ENCODE measurements at regions not wholly inside any gene's neighbourhood (a gene's known extent, or its start where the extent isn't known, plus 50 kb on each side); places are given as distances from the start of the nearest gene placed in this dataset.
"Not testable (repeated sequence)": the region's sequence is repeated elsewhere in the genome, so short reads cannot be mapped to it uniquely, and the experiment has no call there.

DNA sequence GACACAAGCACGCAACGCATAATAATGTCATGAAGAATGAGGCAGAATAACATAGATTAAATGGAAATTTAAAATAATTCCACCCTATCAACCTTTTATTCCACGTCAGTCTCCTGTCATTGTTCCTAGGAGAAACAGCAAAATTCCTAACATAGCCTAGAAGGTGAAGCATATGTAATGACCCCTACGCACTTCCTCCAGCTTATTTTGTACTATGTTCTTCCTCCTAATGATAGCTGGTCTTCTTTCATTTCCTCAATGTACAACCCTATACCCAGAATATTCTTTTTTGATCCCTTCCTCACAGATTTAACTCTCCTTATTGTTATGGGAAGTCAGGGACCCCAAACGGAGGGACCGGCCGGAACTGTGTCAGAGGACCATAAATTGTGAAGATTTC lies 122.0 kb upstream of the CARMIL1 start:
- TF ChIP-seq, protein P1, sequence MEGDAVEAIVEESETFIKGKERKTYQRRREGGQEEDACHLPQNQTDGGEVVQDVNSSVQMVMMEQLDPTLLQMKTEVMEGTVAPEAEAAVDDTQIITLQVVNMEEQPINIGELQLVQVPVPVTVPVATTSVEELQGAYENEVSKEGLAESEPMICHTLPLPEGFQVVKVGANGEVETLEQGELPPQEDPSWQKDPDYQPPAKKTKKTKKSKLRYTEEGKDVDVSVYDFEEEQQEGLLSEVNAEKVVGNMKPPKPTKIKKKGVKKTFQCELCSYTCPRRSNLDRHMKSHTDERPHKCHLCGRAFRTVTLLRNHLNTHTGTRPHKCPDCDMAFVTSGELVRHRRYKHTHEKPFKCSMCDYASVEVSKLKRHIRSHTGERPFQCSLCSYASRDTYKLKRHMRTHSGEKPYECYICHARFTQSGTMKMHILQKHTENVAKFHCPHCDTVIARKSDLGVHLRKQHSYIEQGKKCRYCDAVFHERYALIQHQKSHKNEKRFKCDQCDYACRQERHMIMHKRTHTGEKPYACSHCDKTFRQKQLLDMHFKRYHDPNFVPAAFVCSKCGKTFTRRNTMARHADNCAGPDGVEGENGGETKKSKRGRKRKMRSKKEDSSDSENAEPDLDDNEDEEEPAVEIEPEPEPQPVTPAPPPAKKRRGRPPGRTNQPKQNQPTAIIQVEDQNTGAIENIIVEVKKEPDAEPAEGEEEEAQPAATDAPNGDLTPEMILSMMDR (IDR thresholded peaks at IDR 0.05): no peak
- Mint-ChIP-seq H3K36me3 (ENCODE audit: low read depth) (peaks cover 5% of the 10 kb centered on the region), H3K27me3 (peaks cover 5% of the 10 kb centered on the region), H3K4me3 (no peak overlapping the region), H3K27ac (no peak overlapping the region), H3K4me1 (ENCODE audit: low read depth) (no peaks in the 10 kb centered on the region), H3K9me3 (peaks cover 10% of the 10 kb centered on the region)
- ChIA-PET CTCF (no interaction called here), POLR2A (no interaction called here)
- Histone ChIP-seq H3K36me3 (ENCODE audit: insufficient read depth, low read length) (no peaks in the 10 kb centered on the region), H3K27ac (ENCODE audit: low read depth in 1 of 2, low read length in 2 of 2) (no peak overlapping the region), H3K4me3 (ENCODE audit: low read length) (no peak overlapping the region), H3K27me3 (ENCODE audit: control insufficient read depth in 1 of 2, insufficient read depth in 2 of 2, low read length in 2 of 2) (no peaks in the 10 kb centered on the region), H3K4me1 (ENCODE audit: insufficient read depth, low read length) (no peaks in the 10 kb centered on the region), H3K9me3 (ENCODE audit: control insufficient read depth in 1 of 2, insufficient read depth in 1 of 2, low read length in 2 of 2) (peaks cover 9 to 17% of the 10 kb centered on the region in 2 experiments)
- intact Hi-C loops (cut with DNase I, micrococcal nuclease): no loop called here
- DNase-seq (no peak), ATAC-seq (ENCODE audit: poor library complexity) (no peak)

DNA sequence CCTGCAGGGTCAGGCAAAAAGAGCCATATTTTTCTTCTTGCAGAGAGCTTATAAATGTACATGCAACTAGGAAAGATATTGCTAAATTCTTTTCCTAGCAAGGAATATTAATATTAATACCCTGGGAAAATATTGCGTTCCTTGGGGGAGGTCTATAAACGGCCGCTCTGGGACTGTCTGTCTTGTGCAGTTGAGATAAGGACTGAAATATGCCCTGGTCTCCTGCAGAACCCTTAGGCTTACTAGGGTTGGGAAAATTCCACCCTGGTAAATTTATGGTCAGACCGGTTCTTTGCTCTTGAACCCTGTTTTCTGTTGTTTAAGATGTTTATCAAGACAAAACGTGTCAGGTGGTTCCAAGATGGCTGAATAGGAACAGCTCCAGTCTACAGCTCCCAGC lies 121.3 kb upstream of the CARMIL1 start:
- Histone ChIP-seq H3K9me3 (ENCODE audit: control insufficient read depth in 1 of 2, insufficient read depth in 1 of 2, low read length in 2 of 2) (peaks cover 9 to 15% of the 10 kb centered on the region in 2 experiments), H3K36me3 (ENCODE audit: insufficient read depth, low read length) (no peaks in the 10 kb centered on the region), H3K27me3 (ENCODE audit: control insufficient read depth in 1 of 2, insufficient read depth in 2 of 2, low read length in 2 of 2) (no peaks in the 10 kb centered on the region), H3K4me3 (ENCODE audit: low read length) (no peak overlapping the region), H3K4me1 (ENCODE audit: insufficient read depth, low read length) (no peaks in the 10 kb centered on the region), H3K27ac (ENCODE audit: low read depth in 1 of 2, low read length in 2 of 2) (no peak overlapping the region)
- peaks cover 5% of the 10 kb centered on the region for H3K36me3 Mint-ChIP-seq (ENCODE audit: low read depth)
- TF ChIP-seq, protein P1 (IDR thresholded peaks at IDR 0.05): no peak
- no peak for DNase-seq
- H3K4me1 Mint-ChIP-seq (ENCODE audit: low read depth): no peaks in the 10 kb centered on the region
- peaks cover 10% of the 10 kb centered on the region for H3K9me3 Mint-ChIP-seq
- POLR2A ChIA-PET: no interaction called here
- H3K4me3 Mint-ChIP-seq: no peak overlapping the region
- ATAC-seq (ENCODE audit: poor library complexity): no peak
- CTCF ChIA-PET: no interaction called here
- no peak overlapping the region for H3K27ac Mint-ChIP-seq
- H3K27me3 Mint-ChIP-seq: peaks cover 5% of the 10 kb centered on the region
- intact Hi-C loops (cut with DNase I, micrococcal nuclease): no loop called here

DNA sequence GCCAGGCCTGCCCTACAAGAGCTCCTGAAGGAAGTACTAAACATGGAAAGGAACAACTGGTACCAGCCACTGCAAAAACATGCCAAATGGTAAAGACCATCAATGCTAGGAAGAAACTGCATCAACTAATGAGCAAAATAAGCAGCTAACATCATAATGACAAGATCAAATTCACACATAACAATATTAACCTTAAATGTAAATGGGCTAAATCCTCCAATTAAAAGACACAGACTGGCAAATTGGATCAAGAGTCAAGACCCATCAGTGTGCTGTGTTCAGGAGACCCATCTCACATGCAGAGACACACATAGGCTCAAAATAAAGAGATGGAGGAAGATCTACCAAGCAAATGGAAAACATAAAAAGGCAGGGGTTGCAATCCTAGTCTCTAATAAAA lies 119.0 kb upstream of the CARMIL1 start:
- ATAC-seq (ENCODE audit: poor library complexity); H3K27ac Mint-ChIP-seq; H3K27me3 ChIP-seq (ENCODE audit: control insufficient read depth in 1 of 2, insufficient read depth in 2 of 2, low read length in 2 of 2); POLR2A ChIA-PET; H3K36me3 ChIP-seq (ENCODE audit: insufficient read depth, low read length); CTCF ChIA-PET; H3K27ac ChIP-seq (ENCODE audit: low read depth in 1 of 2, low read length in 2 of 2); H3K4me3 Mint-ChIP-seq; intact Hi-C loops (cut with DNase I, micrococcal nuclease); H3K4me1 Mint-ChIP-seq (ENCODE audit: low read depth); H3K36me3 Mint-ChIP-seq (ENCODE audit: low read depth); H3K4me3 ChIP-seq (ENCODE audit: low read length); H3K27me3 Mint-ChIP-seq; DNase-seq; H3K4me1 ChIP-seq (ENCODE audit: insufficient read depth, low read length): not testable (repeated sequence)
- peaks cover 10% of the 10 kb centered on the region for H3K9me3 Mint-ChIP-seq
- peaks cover 9 to 11% of the 10 kb centered on the region in 2 experiments for H3K9me3 ChIP-seq (ENCODE audit: control insufficient read depth in 1 of 2, insufficient read depth in 1 of 2, low read length in 2 of 2)

DNA sequence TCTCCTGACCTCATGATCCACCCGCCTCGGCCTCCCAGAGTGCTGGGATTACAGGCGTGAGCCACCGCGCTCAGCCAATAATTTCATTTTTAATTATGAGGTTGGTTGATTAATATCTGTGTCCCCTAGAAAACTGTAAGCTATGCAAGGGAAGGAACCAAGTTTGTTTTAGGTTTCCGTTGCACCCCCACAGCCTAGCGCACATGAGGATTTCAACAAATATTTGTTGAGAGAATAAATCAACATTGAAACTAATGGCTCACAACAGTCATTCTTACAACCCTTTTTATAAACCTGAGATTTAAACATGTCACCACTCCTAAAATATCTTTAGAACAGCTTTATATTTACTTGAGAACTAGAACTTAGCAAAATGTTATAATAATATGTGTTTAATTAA lies 114.0 kb upstream of the CARMIL1 start:
- CTCF ChIA-PET: no interaction called here
- DNase-seq (no peak), ATAC-seq (ENCODE audit: poor library complexity) (no peak)
- Mint-ChIP-seq H3K4me1 (ENCODE audit: low read depth) (peaks cover 15% of the 10 kb centered on the region), H3K27me3 (peaks cover 5% of the 10 kb centered on the region), H3K36me3 (ENCODE audit: low read depth) (no peaks in the 10 kb centered on the region), H3K27ac (no peak overlapping the region), H3K9me3 (peaks cover 1% of the 10 kb centered on the region), H3K4me3 (no peak overlapping the region)
- TF ChIP-seq, protein P1 (IDR thresholded peaks at IDR 0.05): no peak
- Histone ChIP-seq H3K27me3 (ENCODE audit: control insufficient read depth in 1 of 2, insufficient read depth in 2 of 2, low read length in 2 of 2) (no peaks in the 10 kb centered on the region), H3K36me3 (ENCODE audit: insufficient read depth, low read length) (no peaks in the 10 kb centered on the region), H3K9me3 (ENCODE audit: control insufficient read depth in 1 of 2, insufficient read depth in 1 of 2, low read length in 2 of 2) (no peaks in the 10 kb centered on the region), H3K27ac (ENCODE audit: low read depth in 1 of 2, low read length in 2 of 2) (no peak overlapping the region), H3K4me3 (ENCODE audit: low read length) (no peak overlapping the region), H3K4me1 (ENCODE audit: insufficient read depth, low read length) (no peaks in the 10 kb centered on the region)
- POLR2A ChIA-PET: no interaction called here
- intact Hi-C loops (cut with DNase I, micrococcal nuclease): no loop called here

All from CD4-positive, alpha-beta T cell (primary cell).